ENCODE measurements at regions not wholly inside any gene's neighbourhood (a gene's known extent, or its start where the extent isn't known, plus 50 kb on each side); places are given as distances from the start of the nearest gene placed in this dataset.

DNA sequence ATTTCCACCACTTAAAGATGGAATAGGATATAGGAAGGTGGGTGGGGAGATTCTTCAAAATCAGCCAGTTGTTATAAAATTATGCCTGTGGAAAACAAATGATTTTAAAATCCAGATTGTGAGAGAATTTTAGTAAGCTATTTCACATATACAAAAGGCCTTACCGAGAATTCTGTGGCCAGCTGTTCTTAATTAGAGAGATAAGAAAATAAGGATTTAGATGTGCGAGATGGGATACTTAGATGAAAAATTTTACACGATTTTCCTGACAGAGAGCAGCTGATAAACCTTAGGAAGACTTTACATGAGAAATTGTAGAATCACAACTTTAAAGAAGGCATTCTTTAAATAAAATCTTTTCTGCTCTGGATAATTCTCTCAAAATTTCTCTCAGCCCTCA, 94.5 kb upstream of the IQCM start (continued):
- TF ChIP-seq CREB1 (IDR thresholded peaks at IDR 0.05) (no peak), CREB1 (CRISPR knock-in tag; IDR thresholded peaks at IDR 0.05) (no peak), NR2F6 (CRISPR knock-in tag; IDR thresholded peaks at IDR 0.05) (no peak)

- H3K9ac ChIP-seq (ENCODE audit: insufficient read depth in 1 of 2, low read depth in 2 of 2, low read length in 2 of 2): no peak overlapping the region
- BruUV-seq (replicated peaks): no TSS peak
- WGBS (ENCODE audit: insufficient coverage, low coverage, missing lambda C conversion rate): 0% methylated on average over 2 of the region's 2 CpGs
- intact Hi-C loops (cut with micrococcal nuclease) (no loop called here), in situ Hi-C loops (cut with MboI) (no loop called here)
- H3K27me3 ChIP-seq (ENCODE audit: control insufficient read depth in 2 of 2, insufficient read depth in 2 of 2, low read length in 2 of 2): no peaks in the 10 kb centered on the region
- POLR2A ChIA-PET: interaction anchor here (0.8 kb wide), 1 partner anchor 20 kb away, joined by 4 read pairs; no protein-coding TSS in a partner anchor
- FAIRE-seq (no peak), ATAC-seq (no peak), DNase-seq (ENCODE audit: extremely low read depth in 1 of 4, low spot score in 3 of 4) (no peak)
- H2AFZ ChIP-seq (ENCODE audit: low read depth, low read length): no peak overlapping the region
- no peaks in the 10 kb centered on the region for H3K9me3 ChIP-seq (replicated peaks; ENCODE audit: control insufficient read depth, insufficient read depth, low read depth, low read length)
- no peaks in the 10 kb centered on the region for H3K79me2 ChIP-seq (ENCODE audit: control insufficient read depth, insufficient read depth, low read length)
- no peaks in the 10 kb centered on the region for H3K9me1 ChIP-seq (ENCODE audit: control insufficient read depth, insufficient read depth, low read length)
- H3K4me3 ChIP-seq: no peak overlapping the region
- no peak overlapping the region for H3K27ac ChIP-seq (ENCODE audit: extremely low read depth, low read depth, low read length)
- H4K20me1 ChIP-seq (replicated peaks; ENCODE audit: control insufficient read depth, insufficient read depth, low read length): no peaks in the 10 kb centered on the region
- CTCF ChIA-PET (ENCODE audit: low intra/inter-chr PET ratio): no interaction called here
- no peaks in the 10 kb centered on the region for H3K36me3 ChIP-seq (ENCODE audit: control insufficient read depth, insufficient read depth, low read length)
- no peaks in the 10 kb centered on the region for H3K4me1 ChIP-seq (replicated peaks in 1 of 2; ENCODE audit: control insufficient read depth in 2 of 2, insufficient read depth in 2 of 2, low read length in 2 of 2)
- no peak overlapping the region for H3K4me2 ChIP-seq (ENCODE audit: insufficient read depth, low read length)
- TF ChIP-seq, protein P1, sequence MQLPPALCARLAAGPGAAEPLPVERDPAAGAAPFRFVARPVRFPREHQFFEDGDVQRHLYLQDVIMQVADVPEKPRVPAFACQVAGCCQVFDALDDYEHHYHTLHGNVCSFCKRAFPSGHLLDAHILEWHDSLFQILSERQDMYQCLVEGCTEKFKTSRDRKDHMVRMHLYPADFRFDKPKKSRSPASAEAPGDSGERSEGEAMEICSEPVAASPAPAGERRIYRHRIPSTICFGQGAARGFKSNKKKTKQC (CRISPR knock-in tag; IDR thresholded peaks at IDR 0.05): no peak
- no peak for TF ChIP-seq ARNT (IDR thresholded peaks at IDR 0.05)
- TF ChIP-seq ID3 (CRISPR knock-in tag; IDR thresholded peaks at IDR 0.05): no peak
- no peak for TF ChIP-seq ID3 (tag; IDR thresholded peaks at IDR 0.05)
- TF ChIP-seq PRPF4 (IDR thresholded peaks at IDR 0.05; ENCODE audit: insufficient read depth, low read depth, low read length, poor library complexity, severe bottlenecking): no peak
- TF ChIP-seq RB1 (IDR thresholded peaks at IDR 0.05; ENCODE audit: low read depth): no peak
- TF ChIP-seq, protein P2, sequence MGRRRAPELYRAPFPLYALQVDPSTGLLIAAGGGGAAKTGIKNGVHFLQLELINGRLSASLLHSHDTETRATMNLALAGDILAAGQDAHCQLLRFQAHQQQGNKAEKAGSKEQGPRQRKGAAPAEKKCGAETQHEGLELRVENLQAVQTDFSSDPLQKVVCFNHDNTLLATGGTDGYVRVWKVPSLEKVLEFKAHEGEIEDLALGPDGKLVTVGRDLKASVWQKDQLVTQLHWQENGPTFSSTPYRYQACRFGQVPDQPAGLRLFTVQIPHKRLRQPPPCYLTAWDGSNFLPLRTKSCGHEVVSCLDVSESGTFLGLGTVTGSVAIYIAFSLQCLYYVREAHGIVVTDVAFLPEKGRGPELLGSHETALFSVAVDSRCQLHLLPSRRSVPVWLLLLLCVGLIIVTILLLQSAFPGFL (CRISPR knock-in tag; IDR thresholded peaks at IDR 0.05): no peak
Measured at GRCh38 chr4:149910604-149911350, 95.1 kb upstream of the IQCM start.

Data from K562 (cell line).